Medulla oblongata (tissue), 1 donor: ENCODE measurements at regions not wholly inside any gene's neighbourhood (a gene's known extent, or its start where the extent isn't known, plus 50 kb on each side); places are given as distances from the start of the nearest gene placed in this dataset.

Source experiments
- DNase-seq: peaks from one replicate; pipeline ENCODE4 v3.0.0-alpha.2; 2015; ENCODE audit errors: extremely low spot score

DNA sequence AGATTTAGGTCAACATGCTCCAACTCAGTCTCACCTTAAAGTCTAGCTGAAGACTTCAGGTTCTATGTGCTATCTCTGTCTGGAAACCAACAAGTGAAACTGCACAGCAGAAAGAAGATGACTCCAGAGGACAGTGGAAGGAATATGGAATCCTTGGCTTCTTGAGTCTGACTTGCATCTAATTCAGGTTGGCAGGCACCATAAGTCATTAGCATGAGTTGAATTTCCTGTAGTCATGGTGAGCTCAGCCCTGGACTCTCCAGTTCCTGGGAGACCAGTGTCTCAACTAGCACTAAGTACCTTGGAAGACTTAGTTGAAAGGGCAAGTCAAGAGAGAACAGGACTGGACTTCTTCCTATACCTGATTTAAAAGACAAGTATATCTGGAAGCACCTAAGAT, 129.7 kb downstream of the DTWD1 start:
- no peak for DNase-seq

DNA sequence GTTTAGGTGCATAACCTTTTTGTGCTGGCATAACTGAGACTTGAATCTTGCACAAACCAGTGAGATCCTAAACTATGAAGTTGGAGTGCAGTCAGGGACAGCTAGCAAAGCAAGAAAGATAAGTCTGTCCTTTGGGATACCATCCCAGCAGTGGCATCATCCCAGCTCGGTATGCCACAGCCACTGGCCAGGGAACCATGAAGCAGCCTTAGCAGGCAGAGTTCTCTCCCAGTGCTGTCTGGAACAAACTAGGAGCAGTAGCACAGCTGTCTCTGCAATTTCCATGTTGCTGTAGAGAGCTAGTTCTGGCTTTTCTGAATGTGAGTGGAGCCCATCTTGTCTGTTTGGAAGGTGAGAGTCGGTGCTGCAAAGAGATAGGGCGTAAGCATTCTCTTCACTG, 130.3 kb downstream of the DTWD1 start:
- DNase-seq, result no peak

DNA sequence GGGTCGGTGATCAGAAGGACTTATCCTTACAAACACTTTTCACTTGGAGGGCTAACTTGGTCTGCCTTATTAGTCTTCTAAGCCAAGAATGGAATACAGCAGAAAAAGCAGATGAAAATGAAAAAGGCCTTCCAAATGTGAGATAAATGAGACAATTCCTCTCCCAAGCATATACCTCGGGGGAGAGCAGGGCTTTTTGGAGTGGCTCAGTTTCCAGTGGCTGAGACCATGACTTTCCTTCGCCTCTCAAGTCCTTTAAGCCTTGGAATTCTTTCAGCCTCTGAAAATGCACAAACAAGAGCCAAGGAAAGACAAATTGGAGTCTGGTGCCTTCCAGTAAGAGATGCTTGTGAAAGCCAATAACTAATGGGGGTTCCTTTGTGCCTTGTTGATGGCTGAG, 130.9 kb downstream of the DTWD1 start:
- DNase-seq, result no peak

DNA sequence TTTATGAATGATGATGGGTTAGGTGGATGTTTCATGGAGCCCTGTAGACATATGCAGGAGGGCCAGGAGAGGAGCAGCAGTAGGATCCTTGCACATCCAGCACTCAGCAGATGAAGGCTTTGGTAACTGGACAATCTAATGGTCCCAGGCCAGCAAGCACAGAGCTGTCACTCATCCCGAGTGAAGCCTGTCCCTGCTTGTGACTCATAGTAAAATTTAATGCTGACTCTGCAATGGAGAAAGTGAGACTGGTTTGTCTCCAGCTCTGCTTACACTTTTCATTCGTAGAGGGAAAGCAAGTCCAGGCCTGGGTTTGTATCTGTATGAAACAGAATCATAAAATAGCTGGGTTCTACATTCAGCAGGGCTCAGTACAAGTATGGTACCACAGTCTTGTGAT, 131.7 kb downstream of the DTWD1 start:
- DNase-seq, result no peak

DNA sequence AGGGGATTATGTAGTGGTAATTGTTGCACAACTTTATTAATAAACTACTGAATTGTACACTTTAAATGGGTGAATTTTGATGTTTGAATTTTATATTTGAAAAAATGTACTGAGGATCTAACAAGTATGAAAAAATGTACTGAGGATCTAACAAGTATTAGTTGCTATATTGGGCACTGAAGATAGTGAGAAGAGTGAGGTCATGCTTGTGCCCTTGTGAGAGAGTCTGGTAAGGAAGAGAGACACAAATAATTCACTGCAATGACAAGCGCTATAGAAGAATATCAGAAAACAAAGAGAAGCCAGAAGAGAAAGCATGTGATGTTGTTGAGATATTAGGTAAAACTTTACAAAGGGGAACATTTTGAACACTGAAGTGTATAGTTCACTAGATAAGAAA, 137.6 kb downstream of the DTWD1 start:
- DNase-seq, result no peak

DNA sequence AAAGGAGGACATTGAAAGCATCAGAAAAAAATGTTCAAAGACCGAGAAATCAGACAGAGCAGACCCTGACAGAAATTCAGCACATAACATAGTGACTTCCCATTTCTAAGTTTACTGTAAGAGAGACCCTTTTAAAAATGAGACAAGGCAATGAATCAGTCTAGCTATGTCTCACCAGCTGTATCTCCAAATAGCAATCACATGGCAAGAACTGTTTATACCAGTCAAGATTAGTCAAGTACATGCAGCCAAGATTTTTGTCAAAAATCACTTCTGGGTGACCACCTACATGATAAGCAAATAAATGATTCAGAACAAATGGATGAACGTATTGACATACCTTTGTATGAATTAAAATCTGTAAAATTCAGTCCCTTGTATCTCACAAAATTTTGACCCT, 138.0 kb downstream of the DTWD1 start:
- no peak for DNase-seq

DNA sequence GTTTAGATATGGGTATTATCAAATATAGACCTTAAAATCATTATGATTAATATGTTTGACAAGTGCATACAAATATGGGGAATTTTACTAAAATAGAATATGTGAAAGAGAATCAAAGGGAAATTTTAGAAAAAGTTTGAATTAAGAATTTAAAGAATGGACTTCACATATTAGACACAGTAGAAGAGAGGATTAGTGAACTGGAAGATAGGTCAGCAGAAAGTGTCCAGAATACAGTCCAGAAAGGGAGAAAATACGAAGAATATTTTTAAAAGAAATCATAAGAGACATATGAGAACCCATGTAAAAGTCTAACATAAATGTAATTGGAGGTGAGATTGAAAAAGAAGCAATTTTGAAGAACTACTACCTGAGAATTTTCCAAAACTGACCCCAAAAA, 139.9 kb downstream of the DTWD1 start:
- no peak for DNase-seq

DNA sequence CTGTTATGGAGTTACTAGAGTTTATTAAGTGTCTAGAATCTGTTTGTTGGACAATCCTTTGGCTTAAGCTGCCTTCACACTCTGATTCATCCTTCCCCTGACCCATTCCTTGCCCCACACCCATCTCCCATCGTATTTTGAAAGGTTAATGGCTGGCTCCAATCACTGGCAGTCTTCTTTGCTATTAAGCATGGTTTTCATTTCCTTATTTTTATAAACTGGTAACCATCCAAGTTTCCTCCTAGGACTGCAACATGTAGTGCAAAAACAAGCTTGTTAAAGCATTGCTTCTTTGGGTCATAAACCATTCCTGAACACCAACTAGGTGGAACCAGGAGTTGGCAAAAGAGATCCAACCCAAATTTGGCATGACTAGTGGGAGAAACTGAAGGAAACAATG, 148.4 kb downstream of the DTWD1 start:
- no peak for DNase-seq

DNA sequence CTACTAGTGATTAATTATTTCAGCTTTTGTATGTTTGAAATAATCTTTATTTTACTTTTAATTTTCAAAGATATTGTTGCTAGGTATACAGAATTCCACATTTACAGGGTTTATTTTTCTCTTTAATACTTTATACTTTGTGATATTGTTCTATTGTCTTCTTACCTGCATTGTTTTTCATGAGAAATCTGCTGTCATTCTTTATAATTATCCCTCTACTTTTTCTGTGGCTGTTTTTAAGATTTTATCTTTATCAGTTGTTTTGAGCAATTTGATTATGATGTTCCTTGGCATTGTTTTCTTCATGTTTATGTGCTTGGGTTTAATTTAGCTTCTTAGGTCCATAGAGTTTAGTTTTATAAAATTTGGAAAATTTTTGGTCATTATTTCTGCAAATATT, 168.6 kb downstream of the DTWD1 start:
- DNase-seq, result no peak

DNA sequence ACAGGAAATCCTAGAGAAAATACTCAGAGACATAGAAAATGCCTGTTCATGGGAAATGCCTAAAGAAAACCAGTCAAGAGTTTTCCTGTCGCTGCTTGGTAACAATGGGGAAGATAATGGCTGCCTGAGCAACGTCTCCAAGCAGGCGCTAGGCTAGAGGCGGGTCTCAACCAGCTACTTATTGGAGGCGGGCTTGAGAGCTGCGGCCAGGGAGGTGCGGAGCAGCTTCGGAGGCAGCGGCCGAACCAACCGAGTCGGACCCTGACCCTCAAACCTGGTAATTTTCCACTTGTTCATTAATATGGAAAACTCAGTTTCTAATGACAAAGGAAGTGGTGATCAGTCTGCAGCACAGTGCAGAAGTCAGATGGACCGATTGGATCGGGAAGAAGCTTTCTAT, 173.1 kb downstream of the DTWD1 start:
- DNase-seq, result no peak

DNA sequence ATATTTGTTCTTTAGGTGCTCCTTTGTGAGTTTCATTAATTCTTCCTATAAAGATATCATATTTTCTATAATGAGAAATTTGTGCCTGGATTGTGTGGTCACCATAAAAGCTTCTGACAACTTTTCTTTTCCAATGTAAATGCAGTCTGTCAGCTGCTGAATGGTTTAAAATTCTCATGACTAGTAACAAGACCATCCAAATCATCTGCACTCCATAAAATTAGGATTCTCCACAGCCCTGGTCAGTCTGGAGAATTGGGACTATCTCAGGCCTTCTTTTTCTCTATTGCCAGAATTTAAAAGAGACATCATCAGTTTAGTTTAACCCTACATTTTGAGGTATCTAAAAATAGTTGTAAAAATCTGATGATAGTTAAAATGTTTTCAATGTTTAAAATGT, 180.9 kb downstream of the DTWD1 start:
- DNase-seq, result no peak
